ES-I3 (cell line): ENCODE measurements at regions not wholly inside any gene's neighbourhood (a gene's known extent, or its start where the extent isn't known, plus 50 kb on each side); places are given as distances from the start of the nearest gene placed in this dataset.

Experiments
- H3K36me3 ChIP-seq: 2 replicates; pipeline ENCODE4 v1.6.1; 2013; ENCODE audit warnings: mild to moderate bottlenecking, low read length, control low read depth, moderate library complexity; ENCODE audit not compliant: insufficient read depth
- H3K4me1 ChIP-seq: 2 replicates; pipeline ENCODE4 v1.6.1; 2013; ENCODE audit warnings: mild to moderate bottlenecking, control low read depth, low read length; ENCODE audit not compliant: insufficient read depth
- H3K9ac ChIP-seq: 2 replicates; pipeline ENCODE4 v1.6.1; 2013; ENCODE audit warnings: low read depth, mild to moderate bottlenecking, low read length, moderate library complexity
- H3K9me3 ChIP-seq: 2 replicates; pipeline ENCODE4 v1.6.1; 2013; ENCODE audit warnings: mild to moderate bottlenecking, low read length, moderate library complexity; ENCODE audit not compliant: control insufficient read depth, insufficient read depth

DNA sequence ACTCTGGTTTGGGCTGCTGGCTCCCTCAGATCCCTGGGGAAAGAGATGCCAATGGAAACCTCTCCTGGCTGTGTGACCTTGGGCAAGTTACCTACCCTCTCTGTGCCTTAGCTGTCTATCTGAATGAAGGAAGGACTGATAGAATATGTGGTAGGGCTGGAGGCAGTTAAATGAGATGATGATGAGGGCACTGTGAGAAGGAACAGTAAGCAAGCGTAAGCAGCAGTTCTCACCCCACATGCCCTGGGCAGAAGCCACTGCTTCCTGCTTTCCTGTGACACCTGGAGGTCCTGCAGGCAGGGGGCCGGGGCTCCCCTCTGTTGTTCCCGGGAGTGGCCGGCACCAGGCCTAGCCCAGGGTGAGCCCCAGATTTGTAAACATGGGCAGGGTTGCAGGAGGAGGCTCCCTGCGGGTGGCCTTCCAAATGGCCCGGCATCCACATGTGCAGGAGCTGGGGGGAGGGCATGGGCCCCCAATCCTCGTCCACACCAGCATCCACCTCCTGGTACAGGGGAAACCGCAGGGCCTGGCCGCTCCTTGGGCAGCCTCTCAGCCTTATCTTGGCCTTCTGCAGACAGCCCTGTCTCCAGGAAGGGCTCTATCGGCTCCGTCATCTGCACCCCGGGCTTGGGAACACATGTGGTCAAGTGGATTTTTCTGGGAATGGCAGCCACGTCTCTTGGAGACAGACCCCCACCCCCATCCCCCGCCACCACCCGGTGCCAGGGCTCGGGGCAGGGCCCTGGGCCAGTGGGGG is 235.6 kb upstream of the GSE1 start:
- H3K9ac ChIP-seq: no peak overlapping the region
- no peaks in the 10 kb centered on the region for H3K36me3 ChIP-seq
- H3K4me1 ChIP-seq: 0 out of 2 replicates have a peak, but pooled peaks cover under 1% of the 10 kb centered on the region
- no peaks in the 10 kb centered on the region for H3K9me3 ChIP-seq

DNA sequence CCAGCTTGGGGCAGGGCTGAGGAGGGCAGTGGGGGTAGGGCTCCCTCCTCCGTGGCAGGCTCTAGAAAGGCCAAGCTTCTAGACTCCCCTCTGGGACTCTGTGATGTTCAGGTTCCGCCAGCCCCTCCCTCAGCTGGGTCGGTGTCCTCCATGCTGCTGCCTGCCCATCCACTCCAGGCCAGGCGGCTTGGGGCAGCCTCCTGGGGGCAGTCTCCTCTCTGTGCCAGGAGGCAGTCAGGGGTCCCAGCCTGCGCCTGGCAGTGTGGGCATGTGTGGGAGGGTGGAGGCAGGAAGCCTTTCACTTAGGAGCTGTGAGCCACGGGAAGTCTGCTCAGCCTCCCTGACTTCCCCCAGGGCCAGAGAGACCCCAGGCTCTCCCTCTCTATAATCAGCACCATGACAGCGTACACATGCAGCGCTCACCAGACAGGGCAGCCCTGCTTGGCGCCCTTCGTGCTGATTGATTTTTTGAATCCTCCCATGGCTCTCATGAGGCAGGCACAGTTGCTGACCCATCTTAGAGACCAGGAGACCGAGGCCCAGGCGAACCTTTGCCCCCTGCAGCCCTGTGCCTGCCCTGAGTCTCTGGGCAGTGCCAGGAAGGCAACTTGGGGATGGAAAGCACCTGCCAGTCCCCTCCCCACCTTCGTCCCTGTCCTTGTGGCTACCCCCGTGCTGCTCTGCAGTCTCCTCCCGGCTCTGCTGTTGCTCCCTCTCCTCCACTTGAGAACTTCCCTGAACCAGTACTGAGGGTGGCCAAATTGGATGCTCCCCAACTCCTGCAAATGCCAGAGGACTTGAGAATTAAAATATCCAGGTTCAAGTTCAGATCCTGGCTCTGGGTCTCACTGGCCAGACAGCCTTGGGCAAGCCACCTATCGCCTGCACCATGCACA is 234.7 kb upstream of the GSE1 start:
- Histone ChIP-seq H3K4me1 (no peaks in the 10 kb centered on the region), H3K9me3 (no peaks in the 10 kb centered on the region), H3K36me3 (no peaks in the 10 kb centered on the region), H3K9ac (no peak overlapping the region)

GRCh38 chr16:85379041-85380001 is 233.8 kb upstream of the GSE1 start:
- Histone ChIP-seq H3K36me3 (no peaks in the 10 kb centered on the region), H3K9me3 (no peaks in the 10 kb centered on the region), H3K4me1 (no peaks in the 10 kb centered on the region), H3K9ac (no peak overlapping the region)

DNA sequence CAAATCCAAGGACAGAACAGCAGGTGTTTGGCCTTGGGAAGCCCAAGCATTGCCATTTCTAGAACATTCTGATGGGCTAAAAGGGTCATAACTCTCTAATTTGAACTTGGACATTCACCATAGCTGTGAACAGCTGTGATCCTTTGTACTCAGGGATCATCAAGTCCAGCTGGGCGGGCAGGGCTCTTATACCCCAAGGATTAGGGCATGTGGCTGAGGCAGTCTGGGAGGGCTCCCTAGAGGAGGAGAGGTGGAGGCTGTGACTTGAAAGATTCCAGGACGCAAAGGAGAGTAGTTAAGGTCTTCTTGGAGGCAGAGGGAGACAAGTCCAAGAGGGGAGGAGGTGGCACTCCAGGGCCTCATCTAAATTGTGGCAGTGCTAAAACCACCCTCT is 233.1 kb upstream of the GSE1 start:
- H3K4me1 ChIP-seq: no peaks in the 10 kb centered on the region
- H3K9me3 ChIP-seq: no peaks in the 10 kb centered on the region
- no peak overlapping the region for H3K9ac ChIP-seq
- H3K36me3 ChIP-seq: no peaks in the 10 kb centered on the region

DNA sequence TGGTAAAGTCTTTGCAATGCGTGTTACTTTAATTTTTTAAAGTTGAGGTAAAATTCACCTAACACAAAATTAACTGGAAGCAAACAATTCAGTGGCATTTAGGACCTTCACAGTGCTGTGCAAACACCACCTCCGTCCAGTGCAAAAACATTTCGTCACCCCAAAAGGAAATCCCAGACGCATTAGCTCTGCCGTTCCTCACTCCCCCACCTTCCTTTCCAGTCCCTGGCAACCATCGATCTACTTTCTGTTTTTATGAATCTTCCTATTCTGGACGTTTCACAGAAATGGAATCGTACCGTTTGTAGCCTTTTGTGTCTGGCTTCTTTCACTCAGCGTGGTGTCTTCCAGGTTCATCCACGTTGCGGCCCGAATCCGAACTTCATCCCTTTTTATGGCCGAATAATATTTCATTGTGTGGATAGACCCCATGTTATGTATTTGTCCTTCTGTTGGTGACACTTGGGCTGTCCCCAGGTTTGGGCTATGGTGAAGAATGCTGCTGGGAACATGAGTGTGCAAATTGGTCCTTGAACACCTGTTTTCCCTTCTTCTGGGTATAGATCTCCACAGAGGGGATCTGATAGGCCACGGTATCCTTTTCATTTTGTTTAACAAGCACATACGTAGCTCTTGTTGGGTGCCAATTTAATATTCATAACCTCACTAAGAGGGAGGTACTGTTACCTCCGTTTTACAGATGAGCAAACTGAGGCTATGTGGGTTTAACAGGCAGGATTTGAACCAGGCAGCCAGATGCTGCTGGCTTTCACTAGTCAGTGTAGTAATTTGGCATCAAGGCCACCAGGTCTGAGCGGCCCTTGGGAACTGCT is 232.0 kb upstream of the GSE1 start:
- Histone ChIP-seq H3K9me3 (no peaks in the 10 kb centered on the region), H3K9ac (no peak overlapping the region), H3K36me3 (no peaks in the 10 kb centered on the region), H3K4me1 (no peaks in the 10 kb centered on the region)

GRCh38 chr16:85381738-85382592 is 231.2 kb upstream of the GSE1 start:
- no peaks in the 10 kb centered on the region for H3K36me3 ChIP-seq
- no peaks in the 10 kb centered on the region for H3K9me3 ChIP-seq
- no peaks in the 10 kb centered on the region for H3K4me1 ChIP-seq
- no peak overlapping the region for H3K9ac ChIP-seq

- Histone ChIP-seq H3K9ac (no peak overlapping the region), H3K36me3 (no peaks in the 10 kb centered on the region), H3K9me3 (no peaks in the 10 kb centered on the region), H3K4me1 (no peaks in the 10 kb centered on the region)
Observed at GRCh38 chr16:85382717-85383118, 230.4 kb upstream of the GSE1 start.

DNA sequence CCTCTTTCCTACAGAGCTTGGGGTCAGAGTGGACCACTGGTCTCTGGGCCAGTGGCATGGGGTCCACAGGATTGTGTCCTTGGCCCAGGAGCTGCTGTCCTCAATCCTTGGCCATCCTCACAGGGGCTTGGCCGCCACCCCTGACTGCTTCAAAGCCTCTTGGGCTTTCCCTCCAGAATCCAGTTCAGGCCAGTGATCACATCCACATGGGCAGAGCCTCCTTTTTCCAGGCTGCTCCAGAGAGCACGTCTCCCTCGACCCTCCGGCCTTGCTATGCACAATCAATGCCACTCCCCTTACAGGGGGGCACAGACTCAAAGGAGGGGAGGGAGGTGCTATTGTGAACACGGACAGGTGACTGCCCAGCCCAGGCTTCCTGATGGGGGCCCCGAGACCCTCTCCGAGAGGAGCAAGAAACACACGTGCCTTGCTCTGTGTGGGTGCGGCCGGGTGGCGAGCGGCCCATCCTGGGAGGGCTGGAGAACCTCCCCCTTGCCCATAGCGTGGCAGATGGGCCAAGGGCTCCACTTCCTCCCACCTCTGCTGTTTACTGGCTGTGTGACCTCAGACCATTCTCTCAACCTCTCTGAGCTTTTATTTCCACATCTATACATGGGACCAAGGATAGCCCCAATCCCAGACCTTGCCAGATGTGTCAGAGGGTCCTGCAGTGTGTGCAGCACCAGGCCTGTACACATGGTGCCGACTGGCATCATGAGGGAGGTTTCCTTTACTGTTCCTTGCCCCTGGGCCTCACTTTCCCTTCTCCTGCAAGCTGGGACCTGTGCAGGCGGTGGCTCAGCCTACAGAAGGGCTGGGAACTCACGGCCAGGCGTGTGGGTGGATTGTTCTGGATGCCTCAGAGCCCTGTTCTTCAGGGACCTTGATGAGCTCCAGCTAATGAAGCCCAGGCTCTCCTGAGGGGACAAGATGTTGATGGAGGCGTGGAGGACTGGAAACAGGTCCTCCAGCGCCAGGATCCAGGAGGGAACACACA is 229.0 kb upstream of the GSE1 start:
- Histone ChIP-seq H3K4me1 (no peaks in the 10 kb centered on the region), H3K9ac (no peak overlapping the region)

DNA sequence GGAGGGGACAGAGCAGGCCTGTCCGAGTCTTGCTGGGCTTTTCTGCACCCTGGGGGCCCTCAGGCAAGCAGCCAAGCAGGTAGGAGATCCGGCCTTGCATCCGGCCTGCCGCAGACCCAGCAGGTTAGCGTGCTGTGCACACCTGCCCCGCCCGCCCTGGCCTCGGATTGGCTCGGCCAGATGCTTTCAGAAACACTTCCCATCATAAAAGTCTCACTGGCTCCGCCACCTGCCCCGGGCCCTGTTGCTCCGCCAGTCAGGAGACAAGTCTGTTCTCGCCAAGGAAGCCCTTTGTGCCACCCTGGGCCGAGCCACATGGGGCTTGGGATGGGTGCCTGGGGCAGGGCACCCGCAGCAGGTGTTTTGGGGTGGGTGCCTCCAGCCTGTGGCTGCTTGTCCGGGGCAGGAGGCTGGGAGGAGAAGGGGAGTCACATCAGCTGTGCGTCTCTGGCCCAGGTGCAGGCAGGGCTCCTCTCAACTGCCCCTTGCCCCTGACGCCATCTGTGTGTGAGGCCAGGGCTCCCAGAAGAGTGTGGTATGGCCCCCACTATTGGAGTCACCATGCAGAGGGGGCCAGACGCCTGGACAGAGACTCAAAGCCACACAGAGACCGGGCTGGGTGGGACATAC is 228.2 kb upstream of the GSE1 start:
- Histone ChIP-seq H3K4me1 (no peaks in the 10 kb centered on the region), H3K9me3 (no peaks in the 10 kb centered on the region), H3K9ac (no peak overlapping the region), H3K36me3 (no peaks in the 10 kb centered on the region)

More for the DNA sequence above, 229.0 kb upstream of the GSE1 start:
- H3K36me3 ChIP-seq: no peaks in the 10 kb centered on the region
- H3K9me3 ChIP-seq: no peaks in the 10 kb centered on the region

DNA sequence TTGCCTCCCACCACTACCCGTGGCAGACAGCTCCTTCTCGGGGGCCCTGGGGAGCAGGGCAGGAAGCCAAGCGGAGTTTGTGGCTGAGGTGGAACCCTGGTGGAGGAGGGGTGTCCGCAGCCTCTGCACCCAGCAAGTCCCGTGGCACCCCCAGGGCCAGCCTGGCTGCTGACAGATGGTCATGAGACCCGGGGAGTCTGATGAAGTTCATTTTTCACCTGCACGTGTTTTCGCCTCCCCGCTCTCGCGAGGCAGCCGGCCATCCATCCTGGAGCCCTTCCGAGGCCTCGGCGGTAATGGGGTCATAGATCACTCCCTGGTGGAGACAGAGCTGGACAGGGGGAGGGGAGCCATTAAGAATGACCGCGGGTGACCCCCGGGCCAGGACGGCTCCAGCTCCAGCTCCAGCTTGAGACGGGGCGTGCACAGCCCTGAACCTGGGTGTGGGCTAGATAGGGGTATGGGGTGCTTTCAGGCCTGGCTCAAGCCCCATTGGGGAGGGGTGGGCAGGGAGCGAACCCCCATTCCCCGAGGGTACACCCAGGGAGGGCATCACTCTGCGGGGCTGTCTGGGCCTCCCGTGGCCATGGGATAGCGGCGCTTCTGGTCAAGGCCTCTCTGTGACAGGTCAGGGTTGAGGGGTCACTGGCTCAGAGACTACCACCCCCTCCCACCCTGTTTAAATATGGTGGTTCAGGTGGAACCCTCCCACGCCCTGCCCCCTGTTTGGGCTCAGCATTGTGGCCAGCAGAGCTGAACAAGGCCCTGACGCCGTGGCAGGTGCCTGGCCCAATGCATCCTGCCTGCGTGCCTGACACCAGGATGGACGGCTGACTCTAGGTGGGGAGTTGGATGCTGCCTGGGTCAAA is 227.4 kb upstream of the GSE1 start:
- H3K4me1 ChIP-seq: no peaks in the 10 kb centered on the region
- H3K9me3 ChIP-seq: no peaks in the 10 kb centered on the region
- no peaks in the 10 kb centered on the region for H3K36me3 ChIP-seq
- no peak overlapping the region for H3K9ac ChIP-seq
